Adrenal gland (tissue), 9 donors: ENCODE measurements at regions not wholly inside any gene's neighbourhood (a gene's known extent, or its start where the extent isn't known, plus 50 kb on each side); places are given as distances from the start of the nearest gene placed in this dataset.

Experiments used
- DNase-seq, 7 donors: peaks; one replicate each; pipeline ENCODE4 v3.0.0-alpha.2; 2019 to 2020
- H3K27ac ChIP-seq, 5 donors: fragments of 200-600 bp; sonication (generic) in 4 of 5; 1 replicate in 3 of 5; 2 replicates in 2 of 5; pipeline versions ENCODE4 v1.5.1 to v1.8.0; 2016 to 2020; ENCODE audit warnings: mild to moderate bottlenecking in 1 of 5
- H3K27me3 ChIP-seq: fragments of 200-600 bp; 2 replicates; pipeline ENCODE4 v1.8.0; 2021
- H3K36me3 ChIP-seq, 2 donors: fragments of 200-600 bp; replicated peaks in 1 of 2; 1 replicate in 1 of 2; 2 replicates in 1 of 2; pipeline versions ENCODE4 v1.5.1 to v1.8.0; 2018 to 2022
- H3K4me1 ChIP-seq, 2 donors: fragments of 200-600 bp; replicated peaks in 1 of 2; 1 replicate in 1 of 2; 2 replicates in 1 of 2; pipeline versions ENCODE4 v1.5.1 to v1.8.0; 2018 to 2021
- H3K4me3 ChIP-seq, 4 donors: fragments of 200-600 bp; sonication (generic) in 3 of 4; one replicate each; pipeline ENCODE4 v1.5.1; 2016 to 2018
- H3K9me3 ChIP-seq, 3 donors: fragments of 200-600 bp; sonication (generic) in 1 of 3; replicated peaks in 1 of 3; 1 replicate in 2 of 3; 2 replicates in 1 of 3; pipeline versions ENCODE4 v1.5.1 to v1.8.0; 2016 to 2021
- POLR2A ChIP-seq, 2 donors: fragments of 450-650 bp; IDR thresholded peaks; one replicate each; pipeline ENCODE4 v1.6.1; 2017; ENCODE audit warnings: antibody characterized with exemption in 2 of 2, mild to moderate bottlenecking in 2 of 2, moderate library complexity in 1 of 2
- WGBS, 4 donors: extraction: QIAGEN DNeasy Blood & Tissue Kit in 2 of 4; methylation state at CpG; one replicate each; pipeline versions ENCODE4 v1.1.5 to v1.1.7; 2013 to 2017; 5-methylcytosine and 5-hydroxymethylcytosine counted together
- intact Hi-C, 2 donors: fragments of 100-400 bp; cut with DNase I; formaldehyde crosslinking; loops; one replicate each; pipeline versions ENCODE4 v1.14.1 to v1.15.0; 2022 to 2023
- TF ChIP-seq, protein P1 (sequence below), 6 experiments: fragments of 450-650 bp in 4 of 6; fragments of 200-600 bp in 2 of 6; sonication (generic) in 1 of 6; IDR thresholded peaks; 1 replicate in 5 of 6; 2 replicates in 1 of 6; pipeline versions ENCODE4 v1.5.1 to v1.8.0; 2016 to 2021; ENCODE audit warnings: antibody characterized with exemption in 6 of 6, mild to moderate bottlenecking in 2 of 6, moderate library complexity in 1 of 6
- donor health status: healthy with polysubstance abuse.
- donor health status: Bipolar disorder and iron deficiency.
- donor health status: DM: yes; HTN: yes; CAD: no.
- donor health status: DM: no; HTN: no; CAD: no.
- donor health status: DM: no; HTN: no; CAD: no.

DNA sequence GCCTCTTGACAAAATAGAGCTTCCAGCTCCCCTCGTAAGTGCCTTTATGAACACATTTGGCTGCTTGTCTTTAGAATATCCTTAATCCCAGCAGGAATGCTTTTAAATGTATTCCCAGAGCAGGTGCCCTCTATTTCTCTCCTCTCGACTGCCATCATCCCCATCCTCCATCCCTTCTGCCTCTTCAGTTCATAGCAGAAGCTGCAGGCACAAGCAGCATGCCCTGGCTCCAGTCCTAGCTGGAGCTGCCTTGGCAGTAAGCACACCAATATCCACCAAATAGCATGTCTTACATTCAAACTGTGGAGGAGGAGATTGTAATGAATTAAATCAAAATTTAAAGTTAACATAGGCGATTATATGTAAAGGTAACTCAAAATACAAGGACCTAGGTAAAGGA is 891.3 kb upstream of the SLC39A10 start:
- Histone ChIP-seq H3K4me3 (no peak overlapping the region), H3K4me1 (no peaks in the 10 kb centered on the region), H3K9me3 (no peaks in the 10 kb centered on the region), H3K36me3 (peaks cover 0 to 3% of the 10 kb centered on the region in 2 donors), H3K27ac (no peak overlapping the region), H3K27me3 (no peaks in the 10 kb centered on the region)
- 79 to 83% (median 80%) methylated on average over 3 of the region's 3 CpGs for WGBS, 4 donors
- TF ChIP-seq, protein P1, sequence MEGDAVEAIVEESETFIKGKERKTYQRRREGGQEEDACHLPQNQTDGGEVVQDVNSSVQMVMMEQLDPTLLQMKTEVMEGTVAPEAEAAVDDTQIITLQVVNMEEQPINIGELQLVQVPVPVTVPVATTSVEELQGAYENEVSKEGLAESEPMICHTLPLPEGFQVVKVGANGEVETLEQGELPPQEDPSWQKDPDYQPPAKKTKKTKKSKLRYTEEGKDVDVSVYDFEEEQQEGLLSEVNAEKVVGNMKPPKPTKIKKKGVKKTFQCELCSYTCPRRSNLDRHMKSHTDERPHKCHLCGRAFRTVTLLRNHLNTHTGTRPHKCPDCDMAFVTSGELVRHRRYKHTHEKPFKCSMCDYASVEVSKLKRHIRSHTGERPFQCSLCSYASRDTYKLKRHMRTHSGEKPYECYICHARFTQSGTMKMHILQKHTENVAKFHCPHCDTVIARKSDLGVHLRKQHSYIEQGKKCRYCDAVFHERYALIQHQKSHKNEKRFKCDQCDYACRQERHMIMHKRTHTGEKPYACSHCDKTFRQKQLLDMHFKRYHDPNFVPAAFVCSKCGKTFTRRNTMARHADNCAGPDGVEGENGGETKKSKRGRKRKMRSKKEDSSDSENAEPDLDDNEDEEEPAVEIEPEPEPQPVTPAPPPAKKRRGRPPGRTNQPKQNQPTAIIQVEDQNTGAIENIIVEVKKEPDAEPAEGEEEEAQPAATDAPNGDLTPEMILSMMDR (IDR thresholded peaks at IDR 0.05): no peak
- TF ChIP-seq POLR2A (IDR thresholded peaks at IDR 0.05): no peak
- no peak for DNase-seq
- intact Hi-C loops: no loop called here

DNA sequence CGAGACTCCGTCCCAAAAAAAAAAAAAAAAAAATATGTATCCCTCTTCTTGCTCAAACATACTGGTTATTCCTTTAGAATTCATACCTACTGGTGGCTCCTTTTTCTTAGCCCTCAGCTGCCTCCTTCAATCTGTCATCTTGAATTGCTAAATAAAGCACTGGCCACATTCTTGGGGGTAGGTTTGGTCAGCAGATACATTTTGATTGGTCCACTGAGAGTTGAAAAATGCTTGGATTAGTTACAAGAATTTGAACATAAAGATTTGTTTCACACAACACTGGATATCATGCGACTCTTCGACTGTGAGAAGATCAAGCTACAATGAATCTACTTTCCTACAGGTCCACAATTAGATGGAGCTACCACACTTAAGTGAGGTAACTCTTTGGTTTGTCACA is 906.1 kb upstream of the SLC39A10 start:
- no peaks in the 10 kb centered on the region for H3K27me3 ChIP-seq
- TF ChIP-seq POLR2A (IDR thresholded peaks at IDR 0.05): no peak
- TF ChIP-seq, protein P1 (IDR thresholded peaks at IDR 0.05): no peak
- H3K9me3 ChIP-seq: no peaks in the 10 kb centered on the region
- WGBS, 4 donors: 89 to 100% (median 98%) methylated on average over 2 to 4 of the region's 4 CpGs
- no peaks in the 10 kb centered on the region for H3K4me1 ChIP-seq
- intact Hi-C loops: no loop called here
- H3K4me3 ChIP-seq: no peak overlapping the region
- DNase-seq: no peak
- H3K27ac ChIP-seq: no peak overlapping the region
- H3K36me3 ChIP-seq: no peaks in the 10 kb centered on the region

DNA sequence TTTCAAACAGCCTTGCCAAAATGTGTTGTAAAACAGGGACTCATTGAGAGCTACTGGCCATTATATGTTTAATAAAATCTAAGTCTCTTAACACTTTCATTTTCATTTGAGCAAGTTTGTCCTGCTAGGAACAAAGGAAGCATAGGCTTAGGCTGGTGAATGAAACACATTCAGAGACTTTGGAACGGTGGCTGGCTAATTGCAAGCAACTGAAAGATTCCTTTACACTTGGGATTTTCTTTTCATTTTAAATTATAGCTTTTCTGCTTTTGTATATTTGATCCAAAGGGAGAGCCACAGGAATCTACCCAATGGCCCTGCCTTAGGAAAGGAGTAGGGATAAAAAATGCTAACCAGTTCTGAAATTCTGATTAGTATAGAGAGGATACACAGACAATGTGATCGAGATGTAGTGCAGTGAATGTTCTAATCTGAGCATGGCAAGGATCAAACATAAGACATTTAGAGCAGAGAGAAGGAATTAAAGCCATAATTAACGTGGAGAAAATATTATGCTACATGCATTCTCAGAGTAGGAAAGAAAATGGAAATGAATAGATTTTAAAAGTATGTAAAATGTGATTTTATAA is 911.4 kb upstream of the SLC39A10 start:
- H3K4me3 ChIP-seq: no peak overlapping the region
- no peak overlapping the region for H3K27ac ChIP-seq
- 70 to 76% (median 75%) methylated on average over 3 of the region's 3 CpGs for WGBS, 4 donors
- DNase-seq: no peak
- no peaks in the 10 kb centered on the region for H3K36me3 ChIP-seq
- intact Hi-C loops: no loop called here
- H3K9me3 ChIP-seq: no peaks in the 10 kb centered on the region
- H3K4me1 ChIP-seq: no peaks in the 10 kb centered on the region
- TF ChIP-seq, protein P1 (IDR thresholded peaks at IDR 0.05): no peak
- no peak for TF ChIP-seq POLR2A (IDR thresholded peaks at IDR 0.05)
- H3K27me3 ChIP-seq: no peaks in the 10 kb centered on the region

DNA sequence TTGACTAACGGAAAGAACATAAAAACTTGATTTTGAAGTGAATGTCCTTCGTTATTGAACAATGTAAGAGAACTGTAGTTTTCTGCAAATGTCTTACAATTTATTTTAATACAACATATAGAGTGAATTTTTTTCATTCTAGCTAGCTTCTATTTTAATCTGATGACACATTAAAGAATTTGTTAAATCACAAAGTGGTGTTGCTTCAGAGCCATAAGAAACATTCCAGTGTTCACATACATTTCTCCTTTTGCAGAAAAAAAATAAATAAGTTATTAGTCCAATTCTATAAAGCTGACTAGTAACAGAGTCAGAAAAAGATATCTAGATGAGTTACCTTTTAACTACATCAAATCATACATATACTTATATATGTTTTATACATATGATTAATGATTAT is 914.3 kb upstream of the SLC39A10 start:
- WGBS, 4 donors: 89 to 95% (median 91%) methylated on average over 2 of the region's 2 CpGs
- H3K27me3 ChIP-seq: no peaks in the 10 kb centered on the region

More for the DNA sequence above, 914.3 kb upstream of the SLC39A10 start:
- H3K4me3 ChIP-seq: no peak overlapping the region
- DNase-seq: no peak
- intact Hi-C loops: no loop called here
- no peaks in the 10 kb centered on the region for H3K4me1 ChIP-seq
- TF ChIP-seq POLR2A (IDR thresholded peaks at IDR 0.05): no peak
- TF ChIP-seq, protein P1 (IDR thresholded peaks at IDR 0.05): no peak
- no peaks in the 10 kb centered on the region for H3K9me3 ChIP-seq
- H3K36me3 ChIP-seq: no peaks in the 10 kb centered on the region
- H3K27ac ChIP-seq: no peak overlapping the region
